Inflammatory macrophage treated with lipopolysaccharide for 1 hour (primary cell): ENCODE measurements at regions not wholly inside any gene's neighbourhood (a gene's known extent, or its start where the extent isn't known, plus 50 kb on each side); places are given as distances from the start of the nearest gene placed in this dataset.
A peak's percentile ranks its signal among the peaks of the same experiment; 100 is the strongest.

ENCODE experiments used
- DNase-seq, 2 donors: peaks; one replicate each; pipeline ENCODE4 v3.0.0-alpha.2; 2020 to 2022

GRCh38 chr1:37393173-37394120 is 80.9 kb upstream of the ZC3H12A start:
- no peak for DNase-seq

GRCh38 chr1:37394574-37395464 is 79.6 kb upstream of the ZC3H12A start:
- DNase-seq = no peak

- no peak for DNase-seq
Observed at GRCh38 chr1:37398096-37398495, 76.3 kb upstream of the ZC3H12A start.

DNA sequence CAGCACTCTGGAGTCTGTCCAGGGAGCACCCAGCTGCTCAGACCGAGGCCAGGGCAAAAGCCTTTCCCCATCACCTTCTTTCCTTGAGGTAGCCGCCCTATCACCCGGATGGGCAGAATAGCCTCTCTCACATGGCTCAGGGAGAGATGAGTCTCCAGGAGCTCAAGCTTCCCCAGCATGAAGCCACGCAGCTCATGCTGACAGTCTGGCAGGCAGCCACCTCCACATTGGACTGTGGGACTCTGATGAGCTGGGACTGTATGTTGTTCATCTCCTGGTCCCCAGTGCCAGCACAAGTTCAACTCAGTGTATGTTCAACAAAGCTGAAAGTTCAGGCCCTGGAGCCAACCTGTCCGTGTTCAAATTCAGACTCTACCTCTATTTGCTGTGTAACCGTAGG is 75.2 kb upstream of the ZC3H12A start:
- no peak for DNase-seq

- no peak for DNase-seq
Observed at GRCh38 chr1:37399830-37400464, 74.4 kb upstream of the ZC3H12A start.

DNA sequence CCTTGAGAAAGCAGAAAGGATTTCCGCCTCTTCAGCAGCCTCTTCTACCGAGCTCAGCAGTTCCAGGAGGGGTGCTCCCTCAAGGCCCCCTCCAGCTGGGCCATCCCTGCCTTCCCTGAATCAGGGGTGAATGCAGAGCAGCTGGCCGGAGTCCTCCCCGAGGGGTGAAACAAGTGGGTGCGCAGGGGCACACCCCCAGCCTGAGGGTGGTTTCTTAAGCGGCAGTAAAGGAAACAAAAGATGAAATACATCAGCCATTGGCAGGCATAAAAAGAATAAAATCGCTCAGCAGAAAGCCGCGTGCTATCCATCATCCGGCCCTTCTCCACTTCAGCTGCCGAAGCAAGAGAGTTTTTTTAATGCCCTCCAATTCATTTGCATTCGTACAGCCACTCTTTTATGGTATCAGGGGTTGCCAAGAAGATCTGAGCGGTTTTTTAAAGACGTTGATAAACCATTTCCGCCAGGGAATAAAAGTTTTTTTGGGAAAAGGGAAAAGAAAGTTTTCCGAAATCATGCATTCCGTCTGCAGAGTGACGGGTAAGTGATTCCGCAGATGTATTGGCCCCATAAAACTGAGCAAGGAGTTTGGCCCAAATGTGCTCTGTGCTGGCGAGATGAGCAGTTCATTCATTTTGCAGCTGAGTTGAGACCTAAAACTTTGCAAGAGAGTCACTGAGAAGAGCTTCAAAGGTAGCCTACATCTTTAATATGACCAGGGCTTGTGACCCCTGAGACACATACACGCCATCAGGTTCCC is 73.7 kb upstream of the ZC3H12A start:
- DNase-seq = no peak

GRCh38 chr1:37403166-37403565 is 71.2 kb upstream of the ZC3H12A start:
- no peak for DNase-seq

DNA sequence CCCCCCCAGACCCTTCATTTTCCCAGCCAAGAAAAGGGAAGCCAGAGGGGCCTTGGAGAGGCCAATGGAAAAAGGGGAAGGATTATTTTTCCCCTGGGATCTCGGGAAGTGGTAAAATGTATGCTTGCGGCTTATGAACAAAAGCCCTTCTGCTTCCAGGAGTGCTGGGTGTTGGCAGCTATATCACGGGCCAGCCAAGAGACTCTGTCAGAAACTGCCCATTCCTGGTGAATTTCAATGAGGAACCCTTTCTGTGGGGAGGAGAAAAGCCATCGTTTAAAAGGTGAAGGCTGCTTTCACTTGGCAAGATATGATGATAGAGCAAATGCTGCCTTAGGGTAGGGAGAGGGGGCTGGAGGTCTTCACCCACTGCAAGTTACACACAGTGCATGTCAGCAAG is 69.7 kb upstream of the ZC3H12A start:
- no peak for DNase-seq

- DNase-seq = peak; percentile 8 to 11
Observed at GRCh38 chr1:37410105-37410504, 64.3 kb upstream of the ZC3H12A start.

GRCh38 chr1:37410815-37411214 is 63.6 kb upstream of the ZC3H12A start:
- peak; percentile 3 to 21 for DNase-seq

GRCh38 chr1:37415611-37416244 is 58.7 kb upstream of the ZC3H12A start:
- DNase-seq = no peak

GRCh38 chr1:37420456-37420855 is 53.9 kb upstream of the ZC3H12A start:
- no peak for DNase-seq

DNA sequence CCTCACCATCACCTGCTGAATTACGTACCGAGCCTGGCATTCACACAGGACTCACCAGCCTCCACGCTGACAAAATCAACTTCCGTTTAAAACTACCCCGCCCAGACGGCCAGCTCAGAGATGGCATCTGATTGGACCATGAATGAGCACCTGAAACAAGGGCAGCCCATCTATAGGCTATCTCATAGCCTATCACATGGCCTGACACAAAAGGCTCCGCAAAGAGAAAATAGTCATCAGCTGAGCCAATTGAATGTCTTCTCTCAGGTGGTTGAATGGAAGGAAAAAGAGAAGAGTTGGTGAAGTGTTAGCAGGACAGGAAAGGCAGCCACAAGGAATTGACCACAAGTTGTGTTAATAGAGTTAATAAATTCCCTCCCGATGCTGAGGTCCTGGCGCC is 50.6 kb upstream of the ZC3H12A start:
- no peak for DNase-seq

DNA sequence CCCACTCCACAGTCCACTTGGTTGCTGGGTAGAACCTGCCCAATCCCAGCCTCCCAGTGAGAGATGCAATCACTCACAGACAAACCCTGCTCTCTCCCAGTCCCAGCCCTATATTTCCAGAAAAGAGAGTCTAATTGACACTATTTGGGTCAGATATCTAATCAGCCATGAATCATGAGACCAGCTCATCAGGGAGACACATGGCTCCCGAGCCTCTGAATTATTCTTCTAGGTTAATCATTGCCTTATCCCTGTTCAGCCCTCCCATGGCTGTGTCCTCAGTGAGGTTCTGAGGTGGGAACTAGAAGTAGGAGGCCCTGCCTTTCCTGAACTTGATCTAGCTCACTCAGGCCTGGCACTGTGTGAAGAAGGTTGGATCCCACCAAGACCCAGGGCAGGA is 49.9 kb upstream of the ZC3H12A start:
- no peak for DNase-seq
